ENCODE measurements at regions not wholly inside any gene's neighbourhood (a gene's known extent, or its start where the extent isn't known, plus 50 kb on each side); places are given as distances from the start of the nearest gene placed in this dataset.
"Not testable (repeated sequence)": the region's sequence is repeated elsewhere in the genome, so short reads cannot be mapped to it uniquely, and the experiment has no call there.

GRCh38 chr21:10325546-10325945, 195.8 kb upstream of the TPTE start:
- H3K27me3 ChIP-seq; H3K4me1 ChIP-seq; H3K36me3 ChIP-seq (ENCODE audit: low read depth, missing control alignments); H3K4me3 ChIP-seq; intact Hi-C loops (cut with DNase I; ENCODE audit: low total_unique reads); H3K9me3 ChIP-seq; H3K27ac ChIP-seq: not testable (repeated sequence)
- DNase-seq = peak; percentile 51
- WGBS, 2 donors = 39 to 45% methylated on average over 5 of the region's 5 CpGs

GRCh38 chr21:10326146-10326545, 195.2 kb upstream of the TPTE start:
- 74 to 79% methylated on average over 2 of the region's 2 CpGs for WGBS, 2 donors
- H3K9me3 ChIP-seq; intact Hi-C loops (cut with DNase I; ENCODE audit: low total_unique reads); H3K4me3 ChIP-seq; H3K27ac ChIP-seq; H3K36me3 ChIP-seq (ENCODE audit: low read depth, missing control alignments); H3K27me3 ChIP-seq; DNase-seq; H3K4me1 ChIP-seq: not testable (repeated sequence)

- intact Hi-C loops (cut with DNase I; ENCODE audit: low total_unique reads); H3K36me3 ChIP-seq (ENCODE audit: low read depth, missing control alignments); H3K27ac ChIP-seq; H3K4me1 ChIP-seq; H3K4me3 ChIP-seq; H3K9me3 ChIP-seq; H3K27me3 ChIP-seq; DNase-seq: not testable (repeated sequence)
- WGBS, 2 donors = 40 to 42% methylated on average over 6 of the region's 6 CpGs
Measured at GRCh38 chr21:10328646-10329045, 192.7 kb upstream of the TPTE start.

GRCh38 chr21:10330641-10331119, 190.7 kb upstream of the TPTE start:
- DNase-seq; H3K36me3 ChIP-seq (ENCODE audit: low read depth, missing control alignments); intact Hi-C loops (cut with DNase I; ENCODE audit: low total_unique reads); H3K4me3 ChIP-seq; H3K27ac ChIP-seq; H3K27me3 ChIP-seq; H3K9me3 ChIP-seq; H3K4me1 ChIP-seq: not testable (repeated sequence)
- WGBS, 2 donors = 65 to 73% methylated on average over 10 of the region's 10 CpGs

- H3K4me3 ChIP-seq; H3K27ac ChIP-seq; H3K36me3 ChIP-seq (ENCODE audit: low read depth, missing control alignments); DNase-seq; H3K27me3 ChIP-seq; H3K4me1 ChIP-seq; H3K9me3 ChIP-seq; intact Hi-C loops (cut with DNase I; ENCODE audit: low total_unique reads): not testable (repeated sequence)
- 64 to 70% methylated on average over 5 of the region's 5 CpGs for WGBS, 2 donors
Measured at GRCh38 chr21:10331134-10331533, 190.2 kb upstream of the TPTE start.

GRCh38 chr21:10332935-10333334, 188.4 kb upstream of the TPTE start:
- H3K36me3 ChIP-seq (ENCODE audit: low read depth, missing control alignments); intact Hi-C loops (cut with DNase I; ENCODE audit: low total_unique reads); DNase-seq; H3K27me3 ChIP-seq; H3K4me1 ChIP-seq; H3K9me3 ChIP-seq; H3K4me3 ChIP-seq; H3K27ac ChIP-seq: not testable (repeated sequence)
- WGBS, 2 donors = 36 to 54% methylated on average over 2 of the region's 2 CpGs

- intact Hi-C loops (cut with DNase I; ENCODE audit: low total_unique reads); H3K4me1 ChIP-seq; H3K9me3 ChIP-seq; H3K27ac ChIP-seq; H3K27me3 ChIP-seq; H3K36me3 ChIP-seq (ENCODE audit: low read depth, missing control alignments); H3K4me3 ChIP-seq; DNase-seq: not testable (repeated sequence)
- 62 to 67% methylated on average over 6 of the region's 6 CpGs for WGBS, 2 donors
Measured at GRCh38 chr21:10334391-10334790, 187.0 kb upstream of the TPTE start.

GRCh38 chr21:10342261-10342956, 179.0 kb upstream of the TPTE start:
- H3K9me3 ChIP-seq; H3K36me3 ChIP-seq (ENCODE audit: low read depth, missing control alignments); intact Hi-C loops (cut with DNase I; ENCODE audit: low total_unique reads); H3K27ac ChIP-seq; H3K4me1 ChIP-seq; DNase-seq; H3K27me3 ChIP-seq: not testable (repeated sequence)
- 59 to 60% methylated on average over 25 to 27 of the region's 46 CpGs for WGBS, 2 donors
- peak overlapping the region in 1 of 2 donors; percentile 14 for H3K4me3 ChIP-seq

- H3K36me3 ChIP-seq (ENCODE audit: low read depth, missing control alignments); H3K9me3 ChIP-seq; H3K27me3 ChIP-seq; H3K4me1 ChIP-seq; DNase-seq; intact Hi-C loops (cut with DNase I; ENCODE audit: low total_unique reads); H3K27ac ChIP-seq: not testable (repeated sequence)
- 58 to 64% methylated on average over 38 to 51 of the region's 52 CpGs for WGBS, 2 donors
- peak overlapping the region; percentile 1 to 7 for H3K4me3 ChIP-seq
Measured at GRCh38 chr21:10343146-10343935, 178.0 kb upstream of the TPTE start.

GRCh38 chr21:10344266-10344665, 177.1 kb upstream of the TPTE start:
- 37 to 39% methylated on average over 5 of the region's 5 CpGs for WGBS, 2 donors
- H3K36me3 ChIP-seq (ENCODE audit: low read depth, missing control alignments); H3K4me1 ChIP-seq; H3K27ac ChIP-seq; H3K9me3 ChIP-seq; DNase-seq; H3K4me3 ChIP-seq; H3K27me3 ChIP-seq; intact Hi-C loops (cut with DNase I; ENCODE audit: low total_unique reads): not testable (repeated sequence)

- H3K36me3 ChIP-seq (ENCODE audit: low read depth, missing control alignments); intact Hi-C loops (cut with DNase I; ENCODE audit: low total_unique reads); DNase-seq; H3K27me3 ChIP-seq; H3K4me3 ChIP-seq; H3K4me1 ChIP-seq; H3K9me3 ChIP-seq; H3K27ac ChIP-seq: not testable (repeated sequence)
- 53 to 65% methylated on average over 3 of the region's 3 CpGs for WGBS, 2 donors
Measured at GRCh38 chr21:10345178-10345612, 176.2 kb upstream of the TPTE start.

GRCh38 chr21:10346249-10346648, 175.1 kb upstream of the TPTE start:
- H3K36me3 ChIP-seq (ENCODE audit: low read depth, missing control alignments); H3K4me1 ChIP-seq; H3K4me3 ChIP-seq; DNase-seq; intact Hi-C loops (cut with DNase I; ENCODE audit: low total_unique reads); H3K27ac ChIP-seq; H3K27me3 ChIP-seq; H3K9me3 ChIP-seq: not testable (repeated sequence)
- WGBS, 2 donors = 52 to 64% methylated on average over 4 of the region's 5 CpGs

Measured in testis (tissue), 2 donors.